IPS-NIHi11 (cell line): ENCODE measurements at regions not wholly inside any gene's neighbourhood (a gene's known extent, or its start where the extent isn't known, plus 50 kb on each side); places are given as distances from the start of the nearest gene placed in this dataset.
A peak's percentile ranks its signal among the peaks of the same experiment; 100 is the strongest.
"Not testable (repeated sequence)": the region's sequence is repeated elsewhere in the genome, so short reads cannot be mapped to it uniquely, and the experiment has no call there.

ENCODE experiments used
- DNase-seq: peaks from one replicate; pipeline ENCODE4 v3.0.0; 2012; ENCODE audit warnings: mixed read lengths, low spot score

- DNase-seq = no peak
Observed at GRCh38 chr6:152811785-152812184, 61.2 kb downstream of the VIP start.

GRCh38 chr6:152815230-152815872, 64.8 kb downstream of the VIP start:
- no peak for DNase-seq

- no peak for DNase-seq
Observed at GRCh38 chr6:152816055-152816454, 65.5 kb downstream of the VIP start.

GRCh38 chr6:152821525-152821924, 70.9 kb downstream of the VIP start:
- peak; percentile 11 for DNase-seq

- DNase-seq = no peak
Observed at GRCh38 chr6:152824666-152825065, 74.1 kb downstream of the VIP start.

- no peak for DNase-seq
Observed at GRCh38 chr6:152828431-152828830, 77.8 kb downstream of the VIP start.

- DNase-seq = not testable (repeated sequence)
Observed at GRCh38 chr6:152834366-152834765, 83.8 kb downstream of the VIP start.

GRCh38 chr6:152836523-152836922, 85.9 kb downstream of the VIP start:
- DNase-seq = peak; percentile 14

- DNase-seq = no peak
Observed at GRCh38 chr6:152845421-152845820, 94.8 kb downstream of the VIP start.

- no peak for DNase-seq
Observed at GRCh38 chr6:152846825-152847224, 96.2 kb downstream of the VIP start.

GRCh38 chr6:152848919-152849318, 98.3 kb downstream of the VIP start:
- no peak for DNase-seq

- DNase-seq = no peak
Observed at GRCh38 chr6:152854086-152854795, 103.6 kb downstream of the VIP start.

GRCh38 chr6:152858141-152858540, 107.5 kb downstream of the VIP start:
- no peak for DNase-seq

- DNase-seq = no peak
Observed at GRCh38 chr6:152859225-152859624, 108.6 kb downstream of the VIP start.

- peak; percentile 56 for DNase-seq
Observed at GRCh38 chr6:152863618-152864326, 113.2 kb downstream of the VIP start.

GRCh38 chr6:152874267-152874666, 108.6 kb downstream of the FBXO5 start:
- DNase-seq = no peak

- DNase-seq = no peak
Observed at GRCh38 chr6:152874846-152875568, 107.8 kb downstream of the FBXO5 start.

- no peak for DNase-seq
Observed at GRCh38 chr6:152879681-152880080, 103.2 kb downstream of the FBXO5 start.

- DNase-seq = no peak
Observed at GRCh38 chr6:152893187-152893586, 89.7 kb downstream of the FBXO5 start.

- DNase-seq = no peak
Observed at GRCh38 chr6:152896923-152897322, 85.9 kb downstream of the FBXO5 start.

GRCh38 chr6:152897807-152898399, 84.9 kb downstream of the FBXO5 start:
- peak; percentile 84 for DNase-seq

- peak; percentile 17 for DNase-seq
Observed at GRCh38 chr6:152904678-152905077, 78.2 kb downstream of the FBXO5 start.
